GM21526 (cell line): ENCODE measurements at regions not wholly inside any gene's neighbourhood (a gene's known extent, or its start where the extent isn't known, plus 50 kb on each side); places are given as distances from the start of the nearest gene placed in this dataset.

Experiments used
- ATAC-seq: cut with Tn5 transposase; IDR thresholded peaks from one replicate; pipeline ENCODE4 v1.9.1; 2021; ENCODE audit warnings: moderate library complexity; ENCODE audit not compliant: unreplicated experiment, low FRiP score

- no peak for ATAC-seq
These were observed 514.2 kb downstream of the BNC2 start for GRCh38 chr9:16356196-16356765.

- no peak for ATAC-seq
These were observed 512.6 kb downstream of the BNC2 start for GRCh38 chr9:16357828-16358227.

- ATAC-seq = no peak
These were observed 511.7 kb downstream of the BNC2 start for GRCh38 chr9:16358751-16359150.
